IMR-90 (cell line): ENCODE measurements at regions not wholly inside any gene's neighbourhood (a gene's known extent, or its start where the extent isn't known, plus 50 kb on each side); places are given as distances from the start of the nearest gene placed in this dataset.

Experiments used
- ATAC-seq: fragments of 200-7000 bp; cut with Tn5 transposase; 2 replicates; pipeline ENCODE4 v1.9.1; 2020; ENCODE audit warnings: low read depth, mild to moderate bottlenecking, moderate library complexity
- BruUV-seq: library from RNA; stranded (reverse); fragments of 400-500 nt; replicated peaks from 2 replicates; lab custom pipeline; 2021; lab: Mats Ljungman, UMichigan
- CTCF ChIA-PET: fragments of 300-600 bp; formaldehyde crosslinking; extraction: SDS; loops from one replicate; lab custom pipeline; 2021; ENCODE audit warnings: antibody characterized with exemption; lab: Yijun Ruan, JAX
- POLR2A ChIA-PET: fragments of 300-600 bp; sonication (Branson Sonifier 250); formaldehyde crosslinking; loops from one replicate; lab custom pipeline; 2022; ENCODE audit warnings: antibody characterized with exemption; ENCODE audit not compliant: unreplicated experiment; lab: Charles Lee
- DNase-seq: peaks from one replicate; pipeline ENCODE4 v3.0.0; 2013
- H2AFZ ChIP-seq: replicated peaks from 2 replicates; pipeline ENCODE3; 2013; ENCODE audit warnings: low read length, mild to moderate bottlenecking; ENCODE audit not compliant: poor library complexity
- H2AK5ac ChIP-seq: 2 replicates; pipeline ENCODE4 v1.6.1; 2013; ENCODE audit warnings: low read depth, low read length, inconsistent platforms
- H2AK9ac ChIP-seq: replicated peaks from 2 replicates; pipeline ENCODE3; 2013; ENCODE audit warnings: mild to moderate bottlenecking, low read depth, low read length, moderate library complexity; ENCODE audit not compliant: poor library complexity
- H2BK120ac ChIP-seq: 2 replicates; pipeline ENCODE4 v1.6.1; 2013; ENCODE audit warnings: low read depth, low read length, inconsistent platforms
- H2BK15ac ChIP-seq: 3 replicates; pipeline ENCODE4 v1.6.1; 2013; ENCODE audit warnings: low read depth, low read length, inconsistent platforms
- H2BK20ac ChIP-seq: 2 replicates; pipeline ENCODE4 v1.6.1; 2013; ENCODE audit warnings: low read depth, mild to moderate bottlenecking, inconsistent platforms, low read length, moderate library complexity
- H2BK5ac ChIP-seq: 2 replicates; pipeline ENCODE4 v1.6.1; 2013; ENCODE audit warnings: mild to moderate bottlenecking, low read depth, low read length, inconsistent platforms; ENCODE audit not compliant: poor library complexity, severe bottlenecking
- H3K14ac ChIP-seq: replicated peaks from 2 replicates; pipeline ENCODE4 v1.6.1; 2013; ENCODE audit warnings: low read depth, low read length, inconsistent platforms
- H3K18ac ChIP-seq: 2 replicates; pipeline ENCODE4 v1.6.1; 2013; ENCODE audit warnings: low read depth, low read length, control low read depth
- H3K23ac ChIP-seq: 2 replicates; pipeline ENCODE4 v1.6.1; 2013; ENCODE audit warnings: low read depth, low read length, inconsistent platforms
- H3K27ac ChIP-seq: 2 replicates; pipeline ENCODE4 v1.5.1; 2013; ENCODE audit warnings: mild to moderate bottlenecking, control low read depth, low read length; ENCODE audit not compliant: insufficient read depth
- H3K27me3 ChIP-seq: 2 replicates; pipeline ENCODE4 v1.6.1; 2013; ENCODE audit warnings: low read length; ENCODE audit not compliant: control insufficient read depth, insufficient read depth
- H3K36me3 ChIP-seq: 2 replicates; pipeline ENCODE4 v1.6.1; 2013; ENCODE audit warnings: low read length, mixed read lengths; ENCODE audit not compliant: control insufficient read depth, insufficient read depth
- H3K4ac ChIP-seq: 2 replicates; pipeline ENCODE4 v1.6.1; 2013; ENCODE audit warnings: low read depth, low read length, inconsistent platforms
- H3K4me1 ChIP-seq: 2 replicates; pipeline ENCODE4 v1.6.1; 2013; ENCODE audit warnings: low read length, mixed read lengths; ENCODE audit not compliant: control insufficient read depth, insufficient read depth
- H3K4me2 ChIP-seq: 2 replicates; pipeline ENCODE4 v1.6.1; 2013; ENCODE audit warnings: low read depth, mild to moderate bottlenecking, control low read depth, low read length, moderate library complexity
- H3K4me3 ChIP-seq: 2 replicates; pipeline ENCODE4 v1.5.1; 2013; ENCODE audit warnings: low read depth, mild to moderate bottlenecking, control low read depth, low read length, moderate library complexity; ENCODE audit not compliant: insufficient read depth
- H3K56ac ChIP-seq: 2 replicates; pipeline ENCODE4 v1.6.1; 2013; ENCODE audit warnings: low read length, inconsistent platforms; ENCODE audit not compliant: insufficient read depth; ENCODE audit errors: extremely low read depth
- H3K79me1 ChIP-seq, 2 experiments: 2 replicates each; pipeline ENCODE4 v1.6.1; 2013; ENCODE audit warnings: low read length in 2 of 2, inconsistent platforms in 1 of 2, low read depth in 1 of 2
- H3K9ac ChIP-seq: 2 replicates; pipeline ENCODE4 v1.6.1; 2013; ENCODE audit warnings: low read depth, low read length, control low read depth
- H3K9me1 ChIP-seq: 2 replicates; pipeline ENCODE4 v1.6.1; 2013; ENCODE audit warnings: low read length, inconsistent platforms; ENCODE audit not compliant: insufficient read depth
- H3K9me3 ChIP-seq: 2 replicates; pipeline ENCODE4 v1.6.1; 2013; ENCODE audit warnings: low read length; ENCODE audit not compliant: control insufficient read depth, insufficient read depth
- H4K20me1 ChIP-seq: 2 replicates; pipeline ENCODE4 v1.6.1; 2013; ENCODE audit warnings: low read length, inconsistent platforms; ENCODE audit not compliant: insufficient read depth
- H4K5ac ChIP-seq: 2 replicates; pipeline ENCODE4 v1.6.1; 2013; ENCODE audit warnings: mild to moderate bottlenecking, low read depth, low read length, control low read depth
- H4K8ac ChIP-seq, 2 experiments: 2 replicates each; pipeline ENCODE4 v1.6.1; 2013; ENCODE audit warnings: low read depth in 2 of 2, low read length in 2 of 2, control low read depth in 1 of 2, inconsistent platforms in 1 of 2
- H4K91ac ChIP-seq: 2 replicates; pipeline ENCODE4 v1.6.1; 2013; ENCODE audit warnings: low read depth, low read length, inconsistent platforms; ENCODE audit not compliant: insufficient read depth
- CEBPB ChIP-seq: IDR thresholded peaks from 2 replicates; pipeline ENCODE4 v1.6.1; 2012; ENCODE audit warnings: low read depth, low read length, improper control_type of control experiment
- CHD1 ChIP-seq: IDR thresholded peaks from 2 replicates; pipeline ENCODE4 v1.6.1; 2012; ENCODE audit warnings: low read depth, low read length, improper control_type of control experiment
- FOS ChIP-seq: fragments of 150-350 bp; IDR thresholded peaks from 2 replicates; pipeline ENCODE4 v1.6.1; 2016; ENCODE audit warnings: low read depth, low read length
- MAFK ChIP-seq: IDR thresholded peaks from 2 replicates; pipeline ENCODE4 v1.6.1; 2012; ENCODE audit warnings: low read depth, low read length, improper control_type of control experiment
- MAZ ChIP-seq: IDR thresholded peaks from 2 replicates; pipeline ENCODE4 v1.6.1; 2012; ENCODE audit warnings: low read depth, mild to moderate bottlenecking, low read length, improper control_type of control experiment, moderate library complexity, borderline replicate concordance
- MXI1 ChIP-seq: IDR thresholded peaks from 2 replicates; pipeline ENCODE4 v1.6.1; 2012; ENCODE audit warnings: low read depth, mild to moderate bottlenecking, low read length, moderate library complexity, borderline replicate concordance
- POLR2A ChIP-seq: IDR thresholded peaks from 2 replicates; pipeline ENCODE4 v1.6.1; 2012; ENCODE audit warnings: mild to moderate bottlenecking, low read depth, low read length
- RCOR1 ChIP-seq: IDR thresholded peaks from 2 replicates; pipeline ENCODE4 v1.6.1; 2012; ENCODE audit warnings: mild to moderate bottlenecking, low read length, improper control_type of control experiment; ENCODE audit not compliant: insufficient replicate concordance
- RFX5 ChIP-seq: IDR thresholded peaks from 2 replicates; pipeline ENCODE4 v1.8.0; 2012; ENCODE audit warnings: low read depth, mild to moderate bottlenecking, low read length, moderate library complexity
- USF2 ChIP-seq: fragments of 150-350 bp; IDR thresholded peaks from 2 replicates; pipeline ENCODE4 v1.6.1; 2017; ENCODE audit warnings: mild to moderate bottlenecking, antibody characterized with exemption, low read length, low read depth
- WGBS, 2 experiments: methylation state at CpG; one replicate each; pipeline versions ENCODE4 v1.1.5 to v1.1.7; 2013; ENCODE audit warnings: missing lambda C conversion rate in 2 of 2; ENCODE audit not compliant: insufficient read length in 1 of 2; ENCODE audit errors: extremely low coverage in 2 of 2; 5-methylcytosine and 5-hydroxymethylcytosine counted together
- dilution Hi-C: fragments of 300-500 bp; cut with HindIII; formaldehyde crosslinking; loops from one replicate; pipeline ENCODE4 v1.14.3; 2018; ENCODE audit warnings: low sequenced_read_pairs; ENCODE audit not compliant: unreplicated experiment
- in situ Hi-C: fragments of 300-500 bp; cut with MboI; formaldehyde crosslinking; loops from 3 replicates; pipeline ENCODE4 v1.14.3; 2019; ENCODE audit warnings: low sequenced_read_pairs, inconsistent platforms, mixed read lengths
- intact Hi-C: fragments of 100-400 bp; cut with micrococcal nuclease; formaldehyde crosslinking; loops from 2 replicates; pipeline ENCODE4 v1.10.0; 2022
- TF ChIP-seq, protein P1 (sequence below): conservative IDR thresholded peaks from 2 replicates; pipeline ENCODE4 v1.5.1; 2012; ENCODE audit warnings: mild to moderate bottlenecking, low read depth, low read length, improper control_type of control experiment

GRCh38 chr13:59483501-59484145, 680.1 kb downstream of the DIAPH3 start (continued):
- TF ChIP-seq MAZ: no peak
- no peak for TF ChIP-seq RFX5
- TF ChIP-seq CHD1: no peak
- no peak for TF ChIP-seq POLR2A

DNA sequence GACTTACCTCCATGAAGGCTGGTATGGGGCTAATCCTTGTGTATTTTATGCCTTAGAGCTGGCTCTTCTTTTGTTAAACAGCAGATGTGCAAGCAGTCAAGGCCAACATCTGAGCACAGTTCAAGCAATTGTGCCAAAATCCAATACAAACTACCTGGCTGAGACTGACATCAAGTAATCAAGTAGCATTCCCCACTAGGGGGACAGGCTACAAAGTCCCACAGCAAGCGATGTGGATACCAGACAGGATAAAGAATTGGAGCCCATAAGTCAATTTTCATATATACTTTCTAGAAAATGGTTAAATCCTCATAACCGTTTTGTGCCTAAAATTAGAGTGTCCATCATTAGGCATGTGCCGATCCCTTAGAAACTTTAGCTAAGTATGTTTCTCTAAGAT, 675.8 kb downstream of the DIAPH3 start:
- dilution Hi-C loops (no loop called here), intact Hi-C loops (no loop called here), in situ Hi-C loops (no loop called here)
- no peak overlapping the region for H3K4me2 ChIP-seq
- H2BK20ac ChIP-seq: no peak overlapping the region
- H3K9ac ChIP-seq: no peak overlapping the region
- DNase-seq: no peak
- BruUV-seq: no TSS peak
- H3K79me1 ChIP-seq: no peaks in the 10 kb centered on the region
- TF ChIP-seq MXI1 (no peak), MAFK (no peak), USF2 (no peak), RCOR1 (no peak), FOS (no peak), CEBPB (no peak)
- TF ChIP-seq, protein P1, sequence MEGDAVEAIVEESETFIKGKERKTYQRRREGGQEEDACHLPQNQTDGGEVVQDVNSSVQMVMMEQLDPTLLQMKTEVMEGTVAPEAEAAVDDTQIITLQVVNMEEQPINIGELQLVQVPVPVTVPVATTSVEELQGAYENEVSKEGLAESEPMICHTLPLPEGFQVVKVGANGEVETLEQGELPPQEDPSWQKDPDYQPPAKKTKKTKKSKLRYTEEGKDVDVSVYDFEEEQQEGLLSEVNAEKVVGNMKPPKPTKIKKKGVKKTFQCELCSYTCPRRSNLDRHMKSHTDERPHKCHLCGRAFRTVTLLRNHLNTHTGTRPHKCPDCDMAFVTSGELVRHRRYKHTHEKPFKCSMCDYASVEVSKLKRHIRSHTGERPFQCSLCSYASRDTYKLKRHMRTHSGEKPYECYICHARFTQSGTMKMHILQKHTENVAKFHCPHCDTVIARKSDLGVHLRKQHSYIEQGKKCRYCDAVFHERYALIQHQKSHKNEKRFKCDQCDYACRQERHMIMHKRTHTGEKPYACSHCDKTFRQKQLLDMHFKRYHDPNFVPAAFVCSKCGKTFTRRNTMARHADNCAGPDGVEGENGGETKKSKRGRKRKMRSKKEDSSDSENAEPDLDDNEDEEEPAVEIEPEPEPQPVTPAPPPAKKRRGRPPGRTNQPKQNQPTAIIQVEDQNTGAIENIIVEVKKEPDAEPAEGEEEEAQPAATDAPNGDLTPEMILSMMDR: no peak
- H3K27ac ChIP-seq: no peak overlapping the region
- H3K36me3 ChIP-seq: no peaks in the 10 kb centered on the region
- no peak overlapping the region for H4K91ac ChIP-seq
- no peak overlapping the region for H3K4ac ChIP-seq
- ATAC-seq: no peak
- H3K9me1 ChIP-seq: no peaks in the 10 kb centered on the region
- H3K4me3 ChIP-seq: no peak overlapping the region
- no peaks in the 10 kb centered on the region; the same call in 1 of the 2 replicates for H3K4me1 ChIP-seq
- H2AK9ac ChIP-seq: no peak overlapping the region
- H3K18ac ChIP-seq: no peak overlapping the region
- H3K14ac ChIP-seq: no peak overlapping the region
- no peaks in the 10 kb centered on the region; the same call in 1 of the 2 replicates for H3K27me3 ChIP-seq
- no peak overlapping the region for H3K23ac ChIP-seq
- no peak overlapping the region for H2AFZ ChIP-seq
- no peaks in the 10 kb centered on the region for H3K9me3 ChIP-seq
- H2AK5ac ChIP-seq: no peak overlapping the region
- no peak overlapping the region for H3K56ac ChIP-seq
- H4K20me1 ChIP-seq: no peaks in the 10 kb centered on the region
- H2BK15ac ChIP-seq: no peak overlapping the region
- H4K5ac ChIP-seq: no peak overlapping the region
- no CpG with 5 or more reads among the region's 3 CpGs for WGBS, 2 experiments
- H2BK5ac ChIP-seq: no peak overlapping the region
- H2BK120ac ChIP-seq: no peak overlapping the region
- POLR2A ChIA-PET: no interaction called here
- no peak overlapping the region for H4K8ac ChIP-seq
- CTCF ChIA-PET: no interaction called here
